HG03025 (cell line): ENCODE measurements at regions not wholly inside any gene's neighbourhood (a gene's known extent, or its start where the extent isn't known, plus 50 kb on each side); places are given as distances from the start of the nearest gene placed in this dataset.

Experiments used
- ATAC-seq: cut with Tn5 transposase; IDR thresholded peaks from one replicate; pipeline ENCODE4 v1.9.1; 2021; ENCODE audit warnings: mild to moderate bottlenecking, moderate library complexity; ENCODE audit not compliant: unreplicated experiment, low FRiP score

- ATAC-seq = no peak
These were observed 479.5 kb upstream of the AGA start for GRCh38 chr4:177921715-177922114.

GRCh38 chr4:177923888-177924287 is 481.7 kb upstream of the AGA start:
- ATAC-seq = no peak

GRCh38 chr4:177937041-177937440 is 494.8 kb upstream of the AGA start:
- ATAC-seq = no peak

- no peak for ATAC-seq
These were observed 496.0 kb upstream of the AGA start for GRCh38 chr4:177938226-177938625.

GRCh38 chr4:177945268-177945667 is 503.0 kb upstream of the AGA start:
- ATAC-seq = no peak

GRCh38 chr4:177947607-177948006 is 505.4 kb upstream of the AGA start:
- ATAC-seq = no peak

GRCh38 chr4:177948853-177949252 is 506.6 kb upstream of the AGA start:
- ATAC-seq = no peak

- ATAC-seq = no peak
These were observed 508.8 kb upstream of the AGA start for GRCh38 chr4:177951026-177951425.

GRCh38 chr4:177952723-177953122 is 510.5 kb upstream of the AGA start:
- no peak for ATAC-seq

- ATAC-seq = no peak
These were observed 515.5 kb upstream of the AGA start for GRCh38 chr4:177957596-177958360.

GRCh38 chr4:177960566-177960965 is 518.3 kb upstream of the AGA start:
- no peak for ATAC-seq

GRCh38 chr4:177961761-177962380 is 519.6 kb upstream of the AGA start:
- no peak for ATAC-seq

GRCh38 chr4:177964061-177964460 is 521.8 kb upstream of the AGA start:
- ATAC-seq = no peak

GRCh38 chr4:177964693-177965168 is 522.5 kb upstream of the AGA start:
- ATAC-seq = no peak

GRCh38 chr4:177967328-177967727 is 525.1 kb upstream of the AGA start:
- no peak for ATAC-seq

GRCh38 chr4:177968817-177969442 is 526.7 kb upstream of the AGA start:
- ATAC-seq = no peak

GRCh38 chr4:177974461-177974860 is 532.2 kb upstream of the AGA start:
- ATAC-seq = no peak

- ATAC-seq = no peak
These were observed 533.2 kb upstream of the AGA start for GRCh38 chr4:177975315-177975987.

- ATAC-seq = no peak
These were observed 544.0 kb upstream of the AGA start for GRCh38 chr4:177986236-177986635.

- no peak for ATAC-seq
These were observed 545.7 kb upstream of the AGA start for GRCh38 chr4:177987896-177988295.
